Thyroid gland (tissue), 4 donors: ENCODE measurements at regions not wholly inside any gene's neighbourhood (a gene's known extent, or its start where the extent isn't known, plus 50 kb on each side); places are given as distances from the start of the nearest gene placed in this dataset.

ENCODE experiments used
- POLR2A ChIP-seq, 2 donors: fragments of 450-650 bp; IDR thresholded peaks; one replicate each; pipeline ENCODE4 v1.6.1; 2017; ENCODE audit warnings: antibody characterized with exemption in 2 of 2, mild to moderate bottlenecking in 2 of 2, moderate library complexity in 1 of 2
- TF ChIP-seq, protein P1 (sequence below), 6 experiments: fragments of 200-600 bp in 3 of 6; fragments of 450-650 bp in 3 of 6; sonication (generic) in 3 of 6; IDR thresholded peaks; one replicate each; pipeline ENCODE4 v1.5.1; 2016 to 2019; ENCODE audit warnings: antibody characterized with exemption in 6 of 6, mild to moderate bottlenecking in 2 of 6, inconsistent platforms in 1 of 6, moderate library complexity in 1 of 6

DNA sequence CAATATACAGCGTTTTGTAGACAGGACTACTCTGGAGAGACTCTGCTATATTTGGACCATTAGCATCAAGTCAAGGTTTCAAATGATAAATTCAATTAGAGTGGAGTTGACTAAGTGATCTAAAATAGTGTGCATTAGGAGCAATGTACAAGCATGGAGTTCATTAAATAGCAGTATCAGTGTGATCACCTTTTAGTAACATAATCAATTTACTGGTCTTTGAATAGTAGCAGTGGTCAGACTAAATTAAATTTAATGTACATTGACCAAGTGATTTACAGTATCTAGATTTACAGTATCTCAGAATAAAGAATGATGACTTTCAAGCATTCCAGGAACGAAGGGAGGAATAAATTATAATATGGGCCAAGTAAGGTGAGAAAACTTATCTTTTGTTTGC, 489.6 kb upstream of the ADGRL4 start:
- TF ChIP-seq, protein P1, sequence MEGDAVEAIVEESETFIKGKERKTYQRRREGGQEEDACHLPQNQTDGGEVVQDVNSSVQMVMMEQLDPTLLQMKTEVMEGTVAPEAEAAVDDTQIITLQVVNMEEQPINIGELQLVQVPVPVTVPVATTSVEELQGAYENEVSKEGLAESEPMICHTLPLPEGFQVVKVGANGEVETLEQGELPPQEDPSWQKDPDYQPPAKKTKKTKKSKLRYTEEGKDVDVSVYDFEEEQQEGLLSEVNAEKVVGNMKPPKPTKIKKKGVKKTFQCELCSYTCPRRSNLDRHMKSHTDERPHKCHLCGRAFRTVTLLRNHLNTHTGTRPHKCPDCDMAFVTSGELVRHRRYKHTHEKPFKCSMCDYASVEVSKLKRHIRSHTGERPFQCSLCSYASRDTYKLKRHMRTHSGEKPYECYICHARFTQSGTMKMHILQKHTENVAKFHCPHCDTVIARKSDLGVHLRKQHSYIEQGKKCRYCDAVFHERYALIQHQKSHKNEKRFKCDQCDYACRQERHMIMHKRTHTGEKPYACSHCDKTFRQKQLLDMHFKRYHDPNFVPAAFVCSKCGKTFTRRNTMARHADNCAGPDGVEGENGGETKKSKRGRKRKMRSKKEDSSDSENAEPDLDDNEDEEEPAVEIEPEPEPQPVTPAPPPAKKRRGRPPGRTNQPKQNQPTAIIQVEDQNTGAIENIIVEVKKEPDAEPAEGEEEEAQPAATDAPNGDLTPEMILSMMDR (IDR thresholded peaks at IDR 0.05): no peak
- no peak for TF ChIP-seq POLR2A (IDR thresholded peaks at IDR 0.05)
